ENCODE measurements at regions not wholly inside any gene's neighbourhood (a gene's known extent, or its start where the extent isn't known, plus 50 kb on each side); places are given as distances from the start of the nearest gene placed in this dataset.

DNA sequence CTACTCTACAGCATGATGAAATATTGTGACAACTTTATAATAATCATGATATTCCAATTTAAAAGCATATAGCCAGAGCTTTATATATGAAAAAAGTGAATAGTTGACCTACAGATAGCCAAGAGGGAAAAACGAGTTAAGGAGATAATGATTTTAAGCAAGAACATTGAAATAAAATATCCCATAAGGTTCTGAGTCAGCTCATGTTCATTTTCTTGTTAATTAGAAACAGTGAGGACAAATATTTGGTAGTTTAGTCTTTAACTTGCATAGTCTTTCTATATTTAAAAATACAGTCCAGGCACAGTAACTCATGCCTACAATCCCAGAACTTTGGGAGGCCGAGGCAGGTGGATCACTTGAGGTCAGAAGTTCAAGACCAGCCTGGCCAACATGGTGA is 55.8 kb upstream of the CDH6 start:
- Mint-ChIP-seq H3K27ac (no peak overlapping the region), H3K27me3 (no peaks in the 10 kb centered on the region), H3K4me3 (no peak overlapping the region), H3K36me3 (no peaks in the 10 kb centered on the region), H3K9me3 (no peaks in the 10 kb centered on the region), H3K4me1 (peaks cover 2% of the 10 kb centered on the region)
- DNase-seq: no peak

- H3K27me3 Mint-ChIP-seq: no peaks in the 10 kb centered on the region
- DNase-seq: no peak
- no peaks in the 10 kb centered on the region for H3K36me3 Mint-ChIP-seq
- H3K4me3 Mint-ChIP-seq: no peak overlapping the region
- no peaks in the 10 kb centered on the region for H3K9me3 Mint-ChIP-seq
- H3K27ac Mint-ChIP-seq: no peak overlapping the region
- peaks cover 2% of the 10 kb centered on the region for H3K4me1 Mint-ChIP-seq
Observed at GRCh38 chr5:31135542-31135941, 57.9 kb upstream of the CDH6 start.

DNA sequence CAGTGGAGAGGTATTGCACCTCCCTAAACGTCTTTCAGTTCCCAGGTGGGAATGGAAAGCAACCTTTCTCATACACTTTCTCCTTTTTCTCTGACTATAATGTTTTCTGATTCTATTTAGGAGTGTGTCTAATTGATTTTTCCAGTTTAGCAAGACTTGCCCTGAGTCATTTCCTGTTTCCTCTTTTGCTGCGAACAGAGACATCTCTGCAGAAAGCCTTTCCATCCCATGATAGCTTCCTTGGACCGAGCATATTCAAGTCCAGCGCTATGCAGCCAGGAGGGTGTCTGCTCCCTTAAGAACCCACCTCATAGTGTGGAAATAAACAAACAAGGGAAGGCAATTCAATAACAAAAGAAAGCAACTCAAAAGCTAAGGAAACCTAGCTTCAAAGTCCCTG is 60.0 kb upstream of the CDH6 start:
- Mint-ChIP-seq H3K27ac (no peak overlapping the region), H3K4me1 (peaks cover 2% of the 10 kb centered on the region), H3K27me3 (no peaks in the 10 kb centered on the region), H3K9me3 (no peaks in the 10 kb centered on the region), H3K36me3 (no peaks in the 10 kb centered on the region), H3K4me3 (no peak overlapping the region)
- DNase-seq: no peak

GRCh38 chr5:31131381-31131891 is 62.0 kb upstream of the CDH6 start:
- Mint-ChIP-seq H3K27me3 (no peaks in the 10 kb centered on the region), H3K36me3 (no peaks in the 10 kb centered on the region), H3K9me3 (no peaks in the 10 kb centered on the region), H3K4me1 (peaks cover 2% of the 10 kb centered on the region), H3K4me3 (no peak overlapping the region), H3K27ac (no peak overlapping the region)
- DNase-seq: no peak

DNA sequence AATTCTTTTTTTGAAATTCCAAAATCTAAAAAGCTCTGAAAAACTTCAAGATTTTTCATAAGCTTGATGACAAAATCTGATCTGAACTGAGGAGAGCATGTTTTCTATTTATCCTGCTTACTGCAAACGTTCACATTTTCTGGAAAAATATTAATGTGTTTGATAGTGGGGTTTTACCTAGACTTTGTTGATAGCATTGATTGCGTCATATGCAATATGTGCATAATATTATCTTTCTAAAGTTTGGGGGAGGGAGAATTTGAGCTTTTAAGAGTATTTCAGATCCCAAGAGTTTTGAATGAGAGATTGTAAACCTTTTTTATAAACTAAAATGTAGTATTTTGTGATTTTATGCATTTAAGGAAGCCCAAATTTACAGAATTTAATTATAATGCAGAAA is 62.8 kb upstream of the CDH6 start:
- no peaks in the 10 kb centered on the region for H3K36me3 Mint-ChIP-seq
- no peak overlapping the region for H3K27ac Mint-ChIP-seq
- H3K9me3 Mint-ChIP-seq: no peaks in the 10 kb centered on the region
- no peaks in the 10 kb centered on the region for H3K27me3 Mint-ChIP-seq
- H3K4me1 Mint-ChIP-seq: peaks cover 2% of the 10 kb centered on the region
- no peak for DNase-seq
- no peak overlapping the region for H3K4me3 Mint-ChIP-seq

DNA sequence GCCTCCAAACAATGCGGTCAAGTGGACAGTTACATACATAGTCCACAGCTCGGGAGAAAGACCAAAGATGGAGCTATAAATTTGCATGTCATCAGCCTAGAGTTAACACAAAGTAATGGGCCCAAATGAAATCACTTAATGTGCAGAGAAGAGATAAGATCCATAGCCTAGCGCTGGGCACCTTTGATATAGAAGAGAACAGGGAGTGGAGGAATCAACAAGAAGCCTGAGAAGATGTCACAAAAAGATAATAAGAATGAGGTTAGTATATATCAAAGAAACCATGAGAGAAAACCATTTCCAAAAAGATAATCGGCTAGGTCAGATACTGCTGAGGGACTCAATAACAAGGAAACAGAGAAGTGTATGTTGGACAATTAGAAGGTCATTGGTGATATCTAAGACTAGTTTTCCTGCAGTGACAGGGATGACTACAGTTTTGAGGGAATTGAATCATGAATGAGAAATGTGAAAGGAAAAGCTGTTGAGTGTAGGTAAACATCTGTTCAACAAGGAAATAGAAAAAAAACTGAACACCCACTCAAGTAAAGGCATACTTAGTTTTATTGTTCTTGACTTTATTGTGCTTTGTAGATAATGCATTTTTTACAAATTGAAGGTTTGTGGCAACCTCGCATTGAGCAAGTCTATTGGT is 68.7 kb upstream of the CDH6 start:
- no peaks in the 10 kb centered on the region for H3K4me1 Mint-ChIP-seq
- no peaks in the 10 kb centered on the region for H3K27me3 Mint-ChIP-seq
- no peak overlapping the region for H3K4me3 Mint-ChIP-seq
- H3K27ac Mint-ChIP-seq: no peak overlapping the region
- no peaks in the 10 kb centered on the region for H3K9me3 Mint-ChIP-seq
- H3K36me3 Mint-ChIP-seq: no peaks in the 10 kb centered on the region
- DNase-seq: no peak

- Mint-ChIP-seq H3K27ac (no peak overlapping the region), H3K4me3 (no peak overlapping the region), H3K36me3 (no peaks in the 10 kb centered on the region), H3K27me3 (no peaks in the 10 kb centered on the region), H3K4me1 (no peaks in the 10 kb centered on the region), H3K9me3 (no peaks in the 10 kb centered on the region)
- DNase-seq: no peak
Observed at GRCh38 chr5:31124026-31124425, 69.5 kb upstream of the CDH6 start.

- H3K9me3 Mint-ChIP-seq: no peaks in the 10 kb centered on the region
- no peaks in the 10 kb centered on the region for H3K27me3 Mint-ChIP-seq
- no peak overlapping the region for H3K4me3 Mint-ChIP-seq
- H3K4me1 Mint-ChIP-seq: no peaks in the 10 kb centered on the region
- no peak overlapping the region for H3K27ac Mint-ChIP-seq
- H3K36me3 Mint-ChIP-seq: no peaks in the 10 kb centered on the region
- DNase-seq: no peak
Observed at GRCh38 chr5:31122998-31123951, 70.2 kb upstream of the CDH6 start.

DNA sequence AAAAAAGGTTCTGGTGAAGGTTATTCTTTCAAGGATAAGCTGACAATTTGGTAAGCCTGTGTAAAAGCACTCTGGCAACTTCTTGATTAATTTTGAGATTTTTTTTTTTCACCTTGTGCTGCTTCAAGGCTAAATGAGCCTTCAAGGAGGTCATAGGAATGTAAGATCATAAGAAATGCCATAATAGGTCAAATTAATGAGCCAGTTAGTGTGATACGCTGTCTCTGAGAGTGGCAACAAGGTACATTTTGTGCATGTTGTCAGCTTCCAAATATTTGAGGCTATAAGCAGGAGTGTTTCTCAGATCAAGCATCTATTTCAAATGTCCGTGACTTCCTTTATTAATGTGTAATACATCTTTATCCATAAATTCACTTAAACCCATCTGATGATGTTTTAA is 72.3 kb upstream of the CDH6 start:
- Mint-ChIP-seq H3K9me3 (no peaks in the 10 kb centered on the region), H3K4me1 (no peaks in the 10 kb centered on the region), H3K27ac (no peak overlapping the region), H3K27me3 (no peaks in the 10 kb centered on the region), H3K36me3 (no peaks in the 10 kb centered on the region), H3K4me3 (no peak overlapping the region)
- no peak for DNase-seq

- H3K36me3 Mint-ChIP-seq: no peaks in the 10 kb centered on the region
- no peaks in the 10 kb centered on the region for H3K9me3 Mint-ChIP-seq
- H3K27me3 Mint-ChIP-seq: no peaks in the 10 kb centered on the region
Observed at GRCh38 chr5:31120642-31120948, 72.9 kb upstream of the CDH6 start.

DNA sequence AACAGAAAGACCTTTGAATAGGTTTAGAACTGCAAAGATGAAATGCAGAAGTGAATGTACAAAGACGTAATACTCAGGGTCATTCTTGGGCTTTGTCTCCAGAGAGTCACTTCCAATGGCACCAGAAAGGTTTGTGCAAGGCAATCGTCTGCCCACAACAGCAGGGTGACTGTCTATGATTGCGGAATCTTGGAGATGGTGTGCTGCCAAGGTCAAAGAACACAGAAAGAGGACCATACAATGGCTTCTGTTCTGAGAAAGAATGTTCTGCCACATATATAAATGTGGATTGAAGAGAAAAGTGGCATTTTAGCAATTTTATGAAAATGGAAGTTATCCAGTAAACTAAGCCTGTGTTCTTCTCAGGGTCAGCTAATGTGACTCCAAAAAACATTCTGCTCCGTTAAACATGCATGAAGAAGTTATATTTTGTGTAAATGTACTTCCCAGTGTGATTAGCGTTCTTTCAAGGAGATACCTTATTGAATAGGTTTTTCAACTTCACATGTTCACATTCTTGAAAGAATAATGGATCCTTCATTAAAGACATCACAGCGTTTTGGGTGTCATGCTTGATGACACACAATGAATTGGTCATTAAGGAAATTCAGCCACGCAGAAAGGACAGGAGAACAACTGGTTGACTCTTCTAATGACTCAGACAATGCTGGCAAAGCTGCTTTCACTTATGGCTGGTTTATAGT is 73.4 kb upstream of the CDH6 start:
- Mint-ChIP-seq H3K27ac (no peak overlapping the region), H3K4me3 (no peak overlapping the region), H3K9me3 (no peaks in the 10 kb centered on the region), H3K27me3 (no peaks in the 10 kb centered on the region), H3K36me3 (no peaks in the 10 kb centered on the region), H3K4me1 (no peaks in the 10 kb centered on the region)
- no peak for DNase-seq

More at GRCh38 chr5:31120642-31120948, 72.9 kb upstream of the CDH6 start:
- DNase-seq: no peak
- H3K4me3 Mint-ChIP-seq: no peak overlapping the region
- H3K4me1 Mint-ChIP-seq: no peaks in the 10 kb centered on the region
- H3K27ac Mint-ChIP-seq: no peak overlapping the region

- DNase-seq: no peak
- no peak overlapping the region for H3K4me3 Mint-ChIP-seq
- H3K4me1 Mint-ChIP-seq: no peaks in the 10 kb centered on the region
- H3K36me3 Mint-ChIP-seq: no peaks in the 10 kb centered on the region
- H3K9me3 Mint-ChIP-seq: no peaks in the 10 kb centered on the region
- H3K27ac Mint-ChIP-seq: no peak overlapping the region
- H3K27me3 Mint-ChIP-seq: no peaks in the 10 kb centered on the region
Observed at GRCh38 chr5:31116466-31117031, 76.9 kb upstream of the CDH6 start.

DNA sequence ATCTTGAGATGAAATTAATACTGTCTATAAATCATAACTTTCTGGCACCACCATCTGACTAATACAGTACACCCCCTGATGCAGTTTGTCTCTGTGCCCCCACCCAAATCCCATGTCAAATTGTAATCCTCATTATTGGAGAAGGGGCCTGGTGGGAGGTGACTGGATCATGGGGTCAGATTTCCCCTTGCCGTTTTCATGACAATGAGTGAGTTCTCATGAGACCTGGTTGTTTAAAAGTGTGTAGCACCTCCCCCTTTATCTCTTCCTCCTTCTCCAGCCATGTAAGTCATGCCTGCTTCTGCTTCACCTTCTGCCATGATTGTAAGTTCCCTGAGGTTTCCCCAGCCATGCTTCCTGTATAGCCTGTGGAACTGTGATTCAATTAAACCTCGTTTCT is 78.7 kb upstream of the CDH6 start:
- H3K9me3 Mint-ChIP-seq: peaks cover 1% of the 10 kb centered on the region
- H3K4me1 Mint-ChIP-seq: no peaks in the 10 kb centered on the region
- H3K27ac Mint-ChIP-seq: no peak overlapping the region
- no peak for DNase-seq
- no peaks in the 10 kb centered on the region for H3K36me3 Mint-ChIP-seq
- no peaks in the 10 kb centered on the region for H3K27me3 Mint-ChIP-seq
- no peak overlapping the region for H3K4me3 Mint-ChIP-seq

DNA sequence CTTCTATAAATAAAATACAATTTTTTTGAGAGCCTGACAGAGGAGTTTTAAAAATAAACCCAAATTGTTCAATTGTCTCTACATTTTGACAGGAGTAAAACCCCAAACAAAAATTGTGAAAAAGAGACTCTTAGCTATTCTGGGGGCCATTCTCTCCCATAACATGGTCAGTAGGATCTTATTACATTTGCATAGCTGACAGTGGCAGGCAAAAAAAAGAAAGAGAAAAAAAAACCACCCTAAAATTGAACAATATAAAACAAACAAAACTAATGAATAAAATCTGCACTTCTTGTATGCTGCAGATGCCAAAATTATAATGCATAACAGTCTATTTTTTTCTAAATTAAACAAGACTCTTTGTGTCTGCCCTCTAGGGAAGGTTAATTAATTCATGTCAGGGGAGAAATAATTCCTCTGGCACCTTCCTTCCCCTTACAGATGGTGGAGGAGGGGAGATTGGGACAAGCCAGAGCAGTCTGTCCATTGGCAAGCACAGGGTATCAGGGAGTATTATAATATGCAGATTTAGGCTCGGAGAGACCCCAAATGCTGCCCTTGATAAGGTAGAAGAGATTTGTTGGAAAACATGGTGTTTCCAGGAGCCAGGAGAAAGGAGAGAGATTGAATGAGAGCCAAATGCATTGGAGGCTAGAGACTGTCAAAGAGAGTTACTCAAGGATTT is 79.7 kb upstream of the CDH6 start:
- no peaks in the 10 kb centered on the region for H3K27me3 Mint-ChIP-seq
- no peaks in the 10 kb centered on the region for H3K4me1 Mint-ChIP-seq
- no peaks in the 10 kb centered on the region for H3K36me3 Mint-ChIP-seq
- no peak overlapping the region for H3K4me3 Mint-ChIP-seq
- no peak for DNase-seq
- H3K9me3 Mint-ChIP-seq: peaks cover 1% of the 10 kb centered on the region
- H3K27ac Mint-ChIP-seq: no peak overlapping the region

- no peaks in the 10 kb centered on the region for H3K36me3 Mint-ChIP-seq
- no peak overlapping the region for H3K27ac Mint-ChIP-seq
- no peak for DNase-seq
- no peaks in the 10 kb centered on the region for H3K27me3 Mint-ChIP-seq
- peaks cover 1% of the 10 kb centered on the region for H3K9me3 Mint-ChIP-seq
- no peaks in the 10 kb centered on the region for H3K4me1 Mint-ChIP-seq
- no peak overlapping the region for H3K4me3 Mint-ChIP-seq
Observed at GRCh38 chr5:31113101-31113500, 80.4 kb upstream of the CDH6 start.
